ENCODE measurements at regions not wholly inside any gene's neighbourhood (a gene's known extent, or its start where the extent isn't known, plus 50 kb on each side); places are given as distances from the start of the nearest gene placed in this dataset.
"Not testable (repeated sequence)": the region's sequence is repeated elsewhere in the genome, so short reads cannot be mapped to it uniquely, and the experiment has no call there.

GRCh38 chrX:53883196-53883595 lies 161.1 kb downstream of the PHF8 start:
- DNase-seq (ENCODE audit: low read depth), result no peak

- peak; percentile 13 for DNase-seq (ENCODE audit: low read depth)
Measured at GRCh38 chrX:53882331-53882730, 161.9 kb downstream of the PHF8 start.

- not testable (repeated sequence) for DNase-seq (ENCODE audit: low read depth)
Measured at GRCh38 chrX:53880786-53881185, 163.5 kb downstream of the PHF8 start.

- DNase-seq (ENCODE audit: low read depth), result no peak
Measured at GRCh38 chrX:53859890-53860289, 173.4 kb upstream of the HUWE1 start.

GRCh38 chrX:53831662-53832635 lies 145.4 kb upstream of the HUWE1 start:
- peak; percentile 6 for DNase-seq (ENCODE audit: low read depth)

GRCh38 chrX:53824686-53825085 lies 138.2 kb upstream of the HUWE1 start:
- DNase-seq (ENCODE audit: low read depth), result no peak

- DNase-seq (ENCODE audit: low read depth), result not testable (repeated sequence)
Measured at GRCh38 chrX:53818115-53818514, 131.6 kb upstream of the HUWE1 start.

- DNase-seq (ENCODE audit: low read depth), result no peak
Measured at GRCh38 chrX:53817548-53817947, 131.0 kb upstream of the HUWE1 start.

GRCh38 chrX:53813670-53814440 lies 127.3 kb upstream of the HUWE1 start:
- DNase-seq (ENCODE audit: low read depth), result no peak

GRCh38 chrX:53798281-53798680 lies 111.8 kb upstream of the HUWE1 start:
- DNase-seq (ENCODE audit: low read depth), result no peak

GRCh38 chrX:53795576-53795975 lies 109.1 kb upstream of the HUWE1 start:
- peak; percentile 1 for DNase-seq (ENCODE audit: low read depth)

- no peak for DNase-seq (ENCODE audit: low read depth)
Measured at GRCh38 chrX:53794181-53794580, 107.7 kb upstream of the HUWE1 start.

GRCh38 chrX:53768865-53769264 lies 82.3 kb upstream of the HUWE1 start:
- no peak for DNase-seq (ENCODE audit: low read depth)

- no peak for DNase-seq (ENCODE audit: low read depth)
Measured at GRCh38 chrX:53768451-53768850, 81.9 kb upstream of the HUWE1 start.

- DNase-seq (ENCODE audit: low read depth), result no peak
Measured at GRCh38 chrX:53767544-53767943, 81.0 kb upstream of the HUWE1 start.

- not testable (repeated sequence) for DNase-seq (ENCODE audit: low read depth)
Measured at GRCh38 chrX:53757181-53757580, 70.7 kb upstream of the HUWE1 start.

- no peak for DNase-seq (ENCODE audit: low read depth)
Measured at GRCh38 chrX:53746718-53747117, 60.2 kb upstream of the HUWE1 start.

GRCh38 chrX:53743244-53743643 lies 56.7 kb upstream of the HUWE1 start:
- DNase-seq (ENCODE audit: low read depth), result no peak

GRCh38 chrX:53738370-53738906 lies 51.9 kb upstream of the HUWE1 start:
- no peak for DNase-seq (ENCODE audit: low read depth)

All from LHCN-M2 (cell line).